ENCODE measurements at regions not wholly inside any gene's neighbourhood (a gene's known extent, or its start where the extent isn't known, plus 50 kb on each side); places are given as distances from the start of the nearest gene placed in this dataset.
A peak's percentile ranks its signal among the peaks of the same experiment; 100 is the strongest.

GRCh38 chr10:20956843-20957242, 59.7 kb upstream of the NEBL start:
- no peaks in the 10 kb centered on the region for H3K79me2 ChIP-seq (ENCODE audit: control insufficient read depth in 1 of 2, insufficient read depth in 2 of 2, low read length in 2 of 2)
- POLR2A ChIA-PET (ENCODE audit: partially characterized antibody), result no interaction called here
- H3K4me3 ChIP-seq (ENCODE audit: extremely low read depth in 1 of 4, insufficient read depth in 2 of 4, low read depth in 3 of 4, low read length in 4 of 4), result no peak overlapping the region
- no peak overlapping the region for H2BK12ac ChIP-seq (ENCODE audit: low read depth, low read length)
- no peak overlapping the region for H3K9ac ChIP-seq (replicated peaks in 1 of 4; ENCODE audit: extremely low read depth in 1 of 4, low read depth in 3 of 4, low read length in 3 of 4)
- no peak overlapping the region for H3K23ac ChIP-seq (ENCODE audit: insufficient read length)
- no peaks in the 10 kb centered on the region for H3K27me3 ChIP-seq (replicated peaks in 1 of 4; ENCODE audit: control insufficient read depth in 3 of 4, extremely low read depth in 1 of 4, insufficient read depth in 3 of 4, low read length in 3 of 4)
- no peak overlapping the region for H4K5ac ChIP-seq (ENCODE audit: insufficient read length, low read depth, low read length)
- H2BK120ac ChIP-seq (replicated peaks; ENCODE audit: low read depth, low read length), result no peak overlapping the region
- no peaks in the 10 kb centered on the region for H3K9me3 ChIP-seq (ENCODE audit: insufficient read depth in 2 of 2, low read depth in 1 of 2, low read length in 1 of 2)
- FAIRE-seq, result peak; percentile 24
- no peak overlapping the region for H3K4me2 ChIP-seq (ENCODE audit: insufficient read depth in 1 of 2, low read depth in 2 of 2, low read length in 2 of 2)
- no peak overlapping the region for H3K4ac ChIP-seq (replicated peaks; ENCODE audit: insufficient read length, low read depth, low read length)
- no peak overlapping the region for H3K14ac ChIP-seq (ENCODE audit: insufficient read length)
- no peaks in the 10 kb centered on the region for H3K79me1 ChIP-seq (ENCODE audit: low read depth, low read length)
- H4K91ac ChIP-seq (replicated peaks; ENCODE audit: insufficient read length, low read length), result no peak overlapping the region
- no peak overlapping the region for H3K27ac ChIP-seq (ENCODE audit: low read depth, low read length)
- H3K23me2 ChIP-seq (ENCODE audit: low read depth, low read length), result no peaks in the 10 kb centered on the region
- DNase-seq (ENCODE audit: low read depth in 1 of 2, low spot score in 2 of 2), result no peak
- no peaks in the 10 kb centered on the region for H3K36me3 ChIP-seq (ENCODE audit: control insufficient read depth in 2 of 4, insufficient read depth in 4 of 4, low read length in 3 of 4)
- H2BK15ac ChIP-seq (ENCODE audit: low read length), result no peak overlapping the region
- no peak overlapping the region for H2BK5ac ChIP-seq (ENCODE audit: low read depth, low read length)
- CTCF ChIA-PET (ENCODE audit: partially characterized antibody), result interaction anchor here (0.6 to 1.1 kb wide), 2 partner anchors 38 to 1025 kb away, joined by 3 to 4 read pairs; no protein-coding TSS in a partner anchor
- no peak overlapping the region for H2BK20ac ChIP-seq (ENCODE audit: low read length)
- 79% methylated on average over 3 of the region's 3 CpGs; no CpG with 5 or more reads in 1 of the 2 experiments for WGBS, 2 experiments (ENCODE audit: extremely low coverage in 1 of 2, insufficient coverage in 1 of 2, insufficient read length in 1 of 2, insufficient replicate concordance in 2 of 2, low coverage in 1 of 2, low lambda C conversion rate in 2 of 2, missing lambda C conversion rate in 1 of 2)
- H3K18ac ChIP-seq (ENCODE audit: extremely low read depth, low read length), result no peak overlapping the region
- H2AK5ac ChIP-seq (ENCODE audit: low read depth, low read length), result no peak overlapping the region
- peaks cover 0 to 30% (median 10%) of the 10 kb centered on the region in 4 experiments; a peak in 4 of 7 replicates for H3K4me1 ChIP-seq (replicated peaks in 1 of 4; ENCODE audit: control insufficient read depth in 3 of 4, insufficient read depth in 4 of 4, low read length in 3 of 4)
- no peak overlapping the region for H3K56ac ChIP-seq (replicated peaks; ENCODE audit: insufficient read length, low read depth, low read length)
- H4K8ac ChIP-seq (ENCODE audit: extremely low read depth, insufficient read depth, low read length), result no peak overlapping the region
- H4K20me1 ChIP-seq (replicated peaks in 1 of 2; ENCODE audit: control insufficient read depth in 1 of 2, insufficient read depth in 2 of 2, low read length in 2 of 2), result no peaks in the 10 kb centered on the region
- H2AFZ ChIP-seq (ENCODE audit: low read length), result no peak overlapping the region
- no peak for TF ChIP-seq TEAD4 (IDR thresholded peaks at IDR 0.05; ENCODE audit: low read depth, low read length)
